GM18868 (cell line): ENCODE measurements at regions not wholly inside any gene's neighbourhood (a gene's known extent, or its start where the extent isn't known, plus 50 kb on each side); places are given as distances from the start of the nearest gene placed in this dataset.
"Not testable (repeated sequence)": the region's sequence is repeated elsewhere in the genome, so short reads cannot be mapped to it uniquely, and the experiment has no call there.

ENCODE experiments used
- ATAC-seq: cut with Tn5 transposase; IDR thresholded peaks from one replicate; pipeline ENCODE4 v1.9.1; 2021; ENCODE audit warnings: mild to moderate bottlenecking, moderate library complexity; ENCODE audit not compliant: unreplicated experiment

GRCh38 chr22:49349181-49349835 lies 478.4 kb downstream of the BRD1 start:
- no peak for ATAC-seq

- no peak for ATAC-seq
Measured at GRCh38 chr22:49348631-49349030, 479.0 kb downstream of the BRD1 start.

- no peak for ATAC-seq
Measured at GRCh38 chr22:49347376-49347775, 480.3 kb downstream of the BRD1 start.

GRCh38 chr22:49345896-49346295 lies 481.8 kb downstream of the BRD1 start:
- no peak for ATAC-seq

DNA sequence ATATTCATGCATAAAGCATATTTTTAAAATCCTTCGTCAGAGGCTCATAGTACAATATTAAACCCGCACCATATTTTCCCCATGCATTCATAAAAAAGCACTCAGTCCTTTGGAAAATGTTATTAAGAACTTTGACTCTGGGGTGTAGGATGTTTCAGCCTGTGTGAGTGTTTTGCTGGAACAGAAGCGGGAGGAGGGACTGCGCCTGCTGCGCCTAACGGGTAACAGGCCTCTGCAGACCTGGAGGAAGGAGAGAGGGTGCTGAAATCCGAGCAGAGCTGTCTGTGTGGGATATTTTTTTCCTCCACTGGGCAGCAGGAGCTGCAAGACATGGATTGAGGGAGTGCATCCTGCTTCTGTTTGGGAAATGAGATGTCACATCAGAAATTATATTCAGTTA lies 483.0 kb downstream of the BRD1 start:
- no peak for ATAC-seq

- ATAC-seq, result no peak
Measured at GRCh38 chr22:49344161-49344560, 483.5 kb downstream of the BRD1 start.

GRCh38 chr22:49340406-49340805 lies 487.3 kb downstream of the BRD1 start:
- ATAC-seq, result no peak

DNA sequence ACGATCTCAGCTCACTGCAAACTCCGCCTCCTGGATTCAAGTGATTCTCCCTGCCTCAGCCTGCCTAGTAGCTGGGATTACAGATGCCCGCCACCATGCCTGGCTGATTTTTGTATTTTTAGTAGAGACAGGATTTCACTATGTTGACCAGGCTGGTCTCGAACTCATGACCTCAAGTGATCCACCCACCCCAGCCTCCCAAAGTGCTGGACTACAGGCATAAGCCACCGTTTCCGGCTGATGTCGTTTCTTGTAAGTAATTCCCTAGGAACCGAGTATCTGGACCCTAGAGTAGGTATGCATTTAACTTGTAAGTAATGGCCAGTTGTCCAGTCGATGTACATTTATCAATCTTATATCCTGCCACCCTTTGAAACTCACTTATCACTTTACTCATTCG lies 491.2 kb downstream of the BRD1 start:
- not testable (repeated sequence) for ATAC-seq

DNA sequence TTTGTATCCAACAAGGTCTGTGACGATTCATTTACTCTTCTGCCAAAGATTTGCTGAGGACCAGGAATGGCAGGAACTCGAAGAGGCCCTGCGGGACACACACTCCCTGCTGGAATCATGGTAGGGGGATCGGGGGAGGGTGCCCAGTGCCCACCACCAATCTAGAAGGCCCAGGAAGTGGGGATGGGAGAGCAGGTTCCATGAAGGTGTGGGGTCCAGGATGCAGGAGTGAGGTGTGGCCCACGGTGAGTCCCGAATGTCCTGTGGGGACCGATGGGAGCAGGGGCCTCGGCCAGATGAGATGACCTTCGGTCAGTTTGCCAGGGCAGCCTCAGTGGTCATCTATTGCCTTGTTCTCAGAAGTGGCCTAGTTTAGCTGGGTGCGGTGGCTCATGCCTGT lies 492.7 kb downstream of the BRD1 start:
- no peak for ATAC-seq

DNA sequence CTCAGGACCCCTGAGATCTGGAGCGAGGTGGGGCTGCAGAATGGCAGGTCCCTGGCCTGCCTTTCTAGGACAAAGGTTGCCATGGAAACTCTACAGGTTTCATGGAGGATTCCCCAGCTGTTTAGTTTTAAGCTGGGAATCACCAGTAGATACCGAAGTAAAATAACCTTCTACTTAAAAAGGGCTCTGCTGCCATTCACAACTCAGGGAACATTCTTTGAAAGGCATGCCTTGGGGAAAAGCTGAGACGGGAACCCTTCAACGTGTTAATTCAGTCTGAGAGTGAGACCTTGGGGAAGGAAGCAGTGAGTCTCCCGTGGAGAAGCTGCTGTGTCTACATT lies 493.3 kb downstream of the BRD1 start:
- ATAC-seq, result no peak

- no peak for ATAC-seq
Measured at GRCh38 chr22:49333206-49333605, 494.5 kb downstream of the BRD1 start.

DNA sequence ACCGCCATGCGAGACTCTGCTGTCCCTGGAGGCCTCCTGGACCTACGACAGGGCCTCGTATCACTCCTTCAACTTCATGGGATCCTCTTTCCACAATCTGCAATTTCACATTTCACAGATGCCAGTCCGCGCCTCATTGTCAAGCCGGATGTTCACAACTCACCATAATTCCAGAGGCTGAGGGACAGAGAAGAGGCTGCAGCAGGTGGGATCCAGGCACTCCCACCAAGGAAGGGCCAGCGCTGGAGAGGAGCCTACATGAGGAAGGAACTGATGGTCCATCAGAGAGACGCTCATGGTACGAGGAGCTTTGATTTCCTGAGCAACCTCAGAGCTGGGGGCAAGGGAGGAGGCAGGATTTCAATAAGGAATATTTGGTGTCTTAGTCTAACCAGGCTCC lies 495.0 kb downstream of the BRD1 start:
- no peak for ATAC-seq

GRCh38 chr22:49331878-49332277 lies 495.8 kb downstream of the BRD1 start:
- no peak for ATAC-seq

- ATAC-seq, result no peak
Measured at GRCh38 chr22:49331223-49331815, 496.4 kb downstream of the BRD1 start.

DNA sequence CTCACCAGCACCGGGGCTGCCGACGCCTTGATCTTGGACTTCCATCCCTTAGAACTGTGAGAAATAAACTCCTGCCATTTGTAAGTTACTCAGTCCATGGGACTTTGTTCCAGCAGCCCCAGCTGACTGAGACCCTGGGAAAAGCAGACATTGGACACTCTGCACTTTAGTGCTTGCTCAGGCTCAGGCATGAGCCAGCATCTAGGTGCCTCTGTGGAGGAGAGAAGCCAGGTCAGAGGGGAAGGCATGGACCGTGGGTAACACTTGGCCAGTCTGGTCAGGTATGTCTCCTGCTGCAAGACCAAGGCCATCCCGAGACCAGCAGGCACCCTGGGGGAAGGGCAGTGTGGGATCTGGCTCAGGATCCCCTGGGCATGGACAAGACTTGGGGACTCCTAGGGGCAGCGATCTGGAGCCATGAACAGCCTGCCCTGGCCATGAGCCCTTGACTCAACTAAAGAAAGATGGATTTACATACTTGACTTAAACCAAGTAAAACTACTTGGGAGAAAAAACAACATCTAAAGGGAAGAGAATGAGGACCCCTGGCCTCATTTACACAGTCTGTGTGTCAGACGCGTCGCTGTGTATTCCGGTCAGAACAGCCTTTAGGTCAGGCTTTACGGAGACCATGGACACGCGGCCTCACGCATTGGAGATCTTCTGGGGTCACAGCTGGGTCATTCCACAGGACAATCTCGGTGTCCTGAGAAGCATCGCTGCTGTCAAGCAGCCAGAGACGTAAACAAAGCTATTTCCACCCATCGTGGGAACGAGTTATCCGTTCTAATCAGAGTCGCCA lies 497.1 kb downstream of the BRD1 start:
- ATAC-seq, result no peak

- no peak for ATAC-seq
Measured at GRCh38 chr22:49329636-49330035, 498.0 kb downstream of the BRD1 start.

DNA sequence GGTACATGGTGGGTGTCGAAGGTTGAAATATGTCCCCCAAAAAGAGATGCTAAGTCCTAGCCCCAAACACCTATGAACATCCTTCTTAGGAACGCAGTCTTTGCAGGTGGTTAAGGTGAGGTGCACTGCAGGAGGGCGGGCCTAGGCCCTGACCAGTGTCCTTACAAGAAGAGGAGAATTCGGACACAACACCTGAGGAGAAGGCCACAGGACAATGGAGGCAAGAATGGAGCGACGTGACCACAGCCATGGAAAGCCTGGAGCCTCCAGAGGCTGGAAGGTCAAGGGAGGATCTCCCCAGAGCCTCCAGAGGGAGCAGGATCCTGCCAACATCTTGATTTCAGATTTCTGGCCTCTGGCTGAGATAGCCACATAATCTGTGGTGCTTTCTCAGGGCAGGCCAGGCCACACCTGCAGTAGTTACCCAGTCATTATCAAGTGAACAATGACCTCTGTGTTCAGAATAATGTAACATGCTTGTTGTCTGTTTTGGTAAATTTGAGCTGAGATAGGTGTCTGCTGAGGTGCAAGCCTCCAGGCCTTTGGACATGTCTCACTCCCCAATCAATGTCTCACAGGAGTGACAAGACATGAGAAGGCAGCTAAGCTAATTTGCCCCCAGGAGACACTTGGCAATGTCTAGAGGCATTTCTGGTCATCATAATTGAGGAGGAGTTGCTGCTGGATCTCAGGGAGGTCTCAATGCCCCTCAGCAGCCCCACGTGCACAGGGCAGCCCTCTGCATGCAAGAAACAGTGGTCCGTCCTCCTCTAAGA lies 498.9 kb downstream of the BRD1 start:
- ATAC-seq, result no peak

DNA sequence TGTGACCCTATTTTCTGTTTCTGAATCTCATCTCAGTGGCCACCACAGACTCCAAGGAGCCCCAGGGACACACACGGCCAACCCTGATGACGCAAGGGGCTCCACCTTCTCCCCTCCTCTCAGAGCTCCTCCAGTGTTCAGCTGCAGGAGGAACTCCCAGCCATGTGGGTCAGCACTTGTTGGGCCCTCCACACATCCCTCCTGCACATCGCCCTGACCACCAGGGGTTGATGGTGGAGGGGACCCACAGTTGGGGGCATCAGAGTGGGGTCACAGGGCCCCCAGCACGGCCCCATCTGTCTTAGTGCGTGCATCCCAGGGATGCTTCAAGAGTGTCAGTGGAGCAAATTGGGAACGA lies 499.6 kb downstream of the BRD1 start:
- ATAC-seq, result no peak

DNA sequence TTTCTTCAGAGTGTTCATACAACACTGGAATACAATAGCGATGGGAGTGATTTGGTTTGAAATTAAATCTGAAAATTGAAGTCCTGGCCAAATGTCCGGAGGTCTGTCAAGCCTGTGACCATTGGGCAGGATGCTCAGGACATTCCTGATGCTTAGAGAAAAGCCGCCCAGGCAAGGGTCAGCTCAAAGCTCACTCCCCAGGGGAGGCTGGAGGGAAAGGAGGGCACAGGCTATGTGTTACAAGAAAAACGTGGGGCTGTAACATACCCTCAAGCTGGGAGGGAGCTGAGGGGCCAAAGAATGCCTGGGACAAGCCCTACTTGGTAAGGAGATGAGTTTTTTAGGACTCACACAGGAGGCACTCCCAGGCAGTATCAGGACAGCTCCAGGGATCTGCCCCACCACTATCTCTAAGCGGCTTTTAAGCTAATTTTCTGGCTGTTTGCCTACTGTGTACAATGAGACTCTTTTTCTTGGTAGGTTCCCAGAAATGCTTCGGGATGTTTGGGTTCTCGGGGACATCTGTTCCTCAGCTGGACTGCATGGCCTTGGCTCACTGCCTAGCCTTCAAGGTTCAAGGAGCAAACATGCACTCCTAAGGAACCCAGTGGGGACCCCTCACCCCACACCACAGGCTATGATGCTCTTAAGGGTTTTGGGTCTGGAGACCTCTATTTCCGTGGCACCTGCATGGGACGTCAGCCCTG lies 500.1 kb downstream of the BRD1 start:
- no peak for ATAC-seq

- no peak for ATAC-seq
Measured at GRCh38 chr22:49326558-49326957, 501.1 kb downstream of the BRD1 start.
